WERI-Rb-1 (cell line): ENCODE measurements at regions not wholly inside any gene's neighbourhood (a gene's known extent, or its start where the extent isn't known, plus 50 kb on each side); places are given as distances from the start of the nearest gene placed in this dataset.
A peak's percentile ranks its signal among the peaks of the same experiment; 100 is the strongest.
"Not testable (repeated sequence)": the region's sequence is repeated elsewhere in the genome, so short reads cannot be mapped to it uniquely, and the experiment has no call there.

ENCODE experiments used
- DNase-seq: peaks from one replicate; pipeline ENCODE4 v3.0.0-alpha.2; 2020
- H3K27ac ChIP-seq: fragments of 250-450 bp; sonication (Bioruptor Pico); 2 replicates; pipeline ENCODE4 v1.5.1; 2020; ENCODE audit warnings: mild to moderate bottlenecking, moderate library complexity
- H3K27me3 ChIP-seq: fragments of 250-450 bp; sonication (Bioruptor Pico); 2 replicates; pipeline ENCODE4 v1.5.1; 2021; ENCODE audit warnings: mild to moderate bottlenecking, low read depth, moderate library complexity; ENCODE audit not compliant: insufficient read depth, severe bottlenecking
- H3K36me3 ChIP-seq: fragments of 250-450 bp; sonication (Bioruptor Pico); 2 replicates; pipeline ENCODE4 v1.5.1; 2020; ENCODE audit warnings: mild to moderate bottlenecking, moderate library complexity
- H3K4me3 ChIP-seq: 2 replicates; pipeline ENCODE4 v1.5.1; 2011; ENCODE audit warnings: low read depth, mild to moderate bottlenecking, control low read depth, low read length
- H3K9me3 ChIP-seq: fragments of 250-450 bp; sonication (Bioruptor Pico); 2 replicates; pipeline ENCODE4 v1.5.1; 2021; ENCODE audit warnings: mild to moderate bottlenecking, moderate library complexity; ENCODE audit not compliant: severe bottlenecking
- TF ChIP-seq, protein P1 (sequence below): IDR thresholded peaks from 2 replicates; pipeline ENCODE4 v1.5.1; 2011; ENCODE audit warnings: low read depth, mild to moderate bottlenecking, control low read depth, inconsistent platforms, low read length

DNA sequence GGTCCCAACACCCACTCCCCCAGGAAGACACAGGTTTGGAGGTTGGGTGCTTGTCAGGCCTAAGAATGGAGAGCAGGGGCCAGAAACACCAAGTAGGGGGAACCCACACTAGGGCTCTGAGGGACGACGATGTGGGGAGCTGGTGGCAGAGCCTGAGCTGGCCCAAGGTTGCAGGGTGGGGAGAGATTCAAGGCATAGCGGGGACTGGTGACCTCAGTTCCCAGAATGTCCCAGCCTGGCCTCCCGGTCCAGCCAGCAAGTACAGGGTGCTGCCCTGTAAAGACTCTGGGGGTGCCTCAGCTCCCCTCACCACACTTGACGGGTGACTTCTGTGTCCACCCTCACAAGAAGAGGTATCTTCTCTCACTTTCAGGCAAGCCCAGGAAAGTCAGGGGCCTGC is 86.7 kb downstream of the ALG10 start:
- DNase-seq: no peak
- H3K27ac ChIP-seq: no peak overlapping the region
- no peaks in the 10 kb centered on the region for H3K9me3 ChIP-seq
- TF ChIP-seq, protein P1, sequence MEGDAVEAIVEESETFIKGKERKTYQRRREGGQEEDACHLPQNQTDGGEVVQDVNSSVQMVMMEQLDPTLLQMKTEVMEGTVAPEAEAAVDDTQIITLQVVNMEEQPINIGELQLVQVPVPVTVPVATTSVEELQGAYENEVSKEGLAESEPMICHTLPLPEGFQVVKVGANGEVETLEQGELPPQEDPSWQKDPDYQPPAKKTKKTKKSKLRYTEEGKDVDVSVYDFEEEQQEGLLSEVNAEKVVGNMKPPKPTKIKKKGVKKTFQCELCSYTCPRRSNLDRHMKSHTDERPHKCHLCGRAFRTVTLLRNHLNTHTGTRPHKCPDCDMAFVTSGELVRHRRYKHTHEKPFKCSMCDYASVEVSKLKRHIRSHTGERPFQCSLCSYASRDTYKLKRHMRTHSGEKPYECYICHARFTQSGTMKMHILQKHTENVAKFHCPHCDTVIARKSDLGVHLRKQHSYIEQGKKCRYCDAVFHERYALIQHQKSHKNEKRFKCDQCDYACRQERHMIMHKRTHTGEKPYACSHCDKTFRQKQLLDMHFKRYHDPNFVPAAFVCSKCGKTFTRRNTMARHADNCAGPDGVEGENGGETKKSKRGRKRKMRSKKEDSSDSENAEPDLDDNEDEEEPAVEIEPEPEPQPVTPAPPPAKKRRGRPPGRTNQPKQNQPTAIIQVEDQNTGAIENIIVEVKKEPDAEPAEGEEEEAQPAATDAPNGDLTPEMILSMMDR: no peak
- H3K4me3 ChIP-seq: no peak overlapping the region
- H3K27me3 ChIP-seq: peaks cover 45% of the 10 kb centered on the region
- no peaks in the 10 kb centered on the region for H3K36me3 ChIP-seq

DNA sequence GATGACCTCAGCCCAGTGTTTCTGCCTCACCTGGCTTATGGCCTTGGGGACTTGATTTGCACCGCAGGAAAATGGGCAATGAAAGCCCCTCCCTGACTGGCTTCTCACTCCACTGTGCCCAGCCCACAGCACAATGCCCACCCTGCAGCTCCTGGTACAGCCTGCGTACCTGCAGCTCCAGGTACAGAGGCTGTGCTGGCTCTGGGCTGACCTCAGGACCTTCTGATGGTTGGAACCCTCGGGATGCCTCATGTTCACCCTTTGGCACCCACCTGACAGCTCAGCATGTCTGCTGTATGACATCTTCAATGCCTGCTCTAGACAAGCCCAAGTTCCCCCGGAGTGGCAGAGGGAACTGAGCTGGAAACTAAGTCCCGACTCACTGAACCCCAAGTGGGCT is 87.1 kb downstream of the ALG10 start:
- Histone ChIP-seq H3K27ac (no peak overlapping the region), H3K27me3 (peaks cover 45% of the 10 kb centered on the region), H3K36me3 (no peaks in the 10 kb centered on the region), H3K9me3 (no peaks in the 10 kb centered on the region), H3K4me3 (no peak overlapping the region)
- TF ChIP-seq, protein P1: no peak
- no peak for DNase-seq

DNA sequence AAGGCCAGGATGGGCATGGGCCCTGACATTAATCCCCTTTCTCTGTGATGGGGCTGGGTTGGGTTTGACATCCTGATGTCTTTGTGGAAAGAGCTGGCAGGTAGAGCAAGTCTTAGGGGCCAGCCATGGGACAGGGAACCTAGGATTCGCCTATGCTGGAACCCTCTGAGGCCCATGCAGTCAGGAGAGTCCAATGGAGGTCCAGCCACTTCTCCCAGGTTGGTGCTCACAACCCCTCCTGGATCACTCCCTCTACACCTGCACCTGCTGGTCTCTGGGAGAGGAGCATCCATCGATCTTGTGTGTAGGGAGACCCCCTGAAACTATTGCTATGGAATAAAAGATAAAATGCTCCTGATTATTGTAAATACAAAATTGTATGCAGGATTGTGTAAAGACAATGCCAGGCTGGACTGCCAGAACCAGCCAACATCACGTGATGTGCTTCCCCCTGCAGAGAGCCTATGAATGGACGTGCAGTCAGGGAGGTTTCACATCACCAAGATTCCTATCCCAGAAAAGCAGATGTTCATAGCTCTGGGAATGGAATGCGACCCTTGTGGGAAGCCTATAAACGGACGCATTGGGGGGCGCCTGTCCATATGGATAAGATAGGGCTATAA is 87.7 kb downstream of the ALG10 start:
- not testable (repeated sequence) for H3K4me3 ChIP-seq, DNase-seq, H3K36me3 ChIP-seq, H3K9me3 ChIP-seq, H3K27ac ChIP-seq
- peaks cover 45% of the 10 kb centered on the region for H3K27me3 ChIP-seq

DNA sequence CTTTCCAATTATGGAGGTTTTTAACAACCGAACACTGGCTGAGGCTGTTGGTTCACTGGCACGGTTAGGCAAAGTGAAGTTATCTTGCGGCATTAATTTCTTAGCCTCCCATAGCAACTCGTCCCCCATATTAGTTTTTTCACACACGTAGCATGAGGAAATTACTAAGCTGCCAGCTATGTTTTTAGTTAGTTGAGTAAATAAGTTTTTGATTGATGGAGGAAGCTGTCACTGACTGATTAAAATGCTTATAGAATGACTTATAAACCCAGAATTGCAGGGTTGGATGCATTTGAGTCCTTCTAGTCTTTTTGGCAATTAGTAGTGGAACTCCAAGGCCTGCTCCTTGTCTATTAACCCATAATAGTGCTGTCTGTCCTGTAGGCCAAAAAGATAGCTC is 97.1 kb downstream of the ALG10 start:
- no peaks in the 10 kb centered on the region for H3K36me3 ChIP-seq
- TF ChIP-seq, protein P1: no peak
- no peak overlapping the region for H3K27ac ChIP-seq
- H3K9me3 ChIP-seq: no peaks in the 10 kb centered on the region
- H3K27me3 ChIP-seq: peaks cover 23% of the 10 kb centered on the region
- H3K4me3 ChIP-seq: no peak overlapping the region
- no peak for DNase-seq

DNA sequence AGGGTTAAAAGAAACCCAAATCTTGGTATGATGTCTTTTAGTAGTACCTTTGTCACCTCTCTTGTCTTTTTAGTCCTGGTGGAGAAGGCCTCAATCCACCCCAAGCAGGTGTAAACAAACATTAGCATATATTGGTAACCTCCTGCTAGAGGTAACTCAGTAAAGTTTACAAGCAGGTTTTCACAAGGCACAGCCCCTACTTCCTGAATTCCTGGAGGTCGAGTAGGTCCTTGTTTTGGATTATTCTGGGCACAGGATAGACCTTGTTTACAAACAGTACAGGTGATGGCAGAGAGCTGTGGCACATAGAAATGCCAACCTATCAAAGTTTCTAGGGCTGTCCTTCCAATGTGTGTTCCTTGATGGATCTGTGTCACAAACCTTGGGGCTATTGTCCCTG is 99.1 kb downstream of the ALG10 start:
- TF ChIP-seq, protein P1: no peak
- no peaks in the 10 kb centered on the region for H3K9me3 ChIP-seq
- peaks cover 41% of the 10 kb centered on the region for H3K27me3 ChIP-seq
- DNase-seq: no peak
- no peak overlapping the region for H3K4me3 ChIP-seq
- no peaks in the 10 kb centered on the region for H3K36me3 ChIP-seq
- H3K27ac ChIP-seq: no peak overlapping the region

DNA sequence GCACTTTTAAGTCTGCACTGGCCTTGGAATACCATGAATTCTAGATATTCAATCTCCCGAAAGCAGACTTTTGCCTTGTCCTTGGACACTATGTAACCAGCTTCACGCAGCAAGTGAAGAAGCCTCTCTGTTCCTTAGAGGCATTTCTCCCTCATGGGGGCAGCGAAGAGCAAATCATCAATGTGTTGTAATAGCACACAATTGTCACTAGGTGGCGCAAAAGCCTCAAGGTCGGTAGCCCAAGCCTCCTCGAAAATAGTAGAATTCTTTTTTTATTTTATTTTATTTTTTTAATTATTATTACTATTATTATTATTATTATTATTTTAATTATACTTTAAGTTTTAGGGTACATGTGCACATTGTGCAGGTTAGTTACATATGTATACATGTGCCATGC is 100.8 kb downstream of the ALG10 start:
- TF ChIP-seq, protein P1: peak; percentile 72
- H3K36me3 ChIP-seq, H3K4me3 ChIP-seq, H3K9me3 ChIP-seq, H3K27ac ChIP-seq: not testable (repeated sequence)
- H3K27me3 ChIP-seq: peaks cover 48% of the 10 kb centered on the region
- peak; percentile 26 for DNase-seq
